Gastrocnemius medialis (tissue), 4 donors: ENCODE measurements at regions not wholly inside any gene's neighbourhood (a gene's known extent, or its start where the extent isn't known, plus 50 kb on each side); places are given as distances from the start of the nearest gene placed in this dataset.

Source experiments
- POLR2A ChIP-seq, 2 donors: fragments of 450-650 bp; IDR thresholded peaks; one replicate each; pipeline ENCODE4 v1.6.1; 2017; ENCODE audit warnings: antibody characterized with exemption in 2 of 2, mild to moderate bottlenecking in 2 of 2, moderate library complexity in 2 of 2
- TF ChIP-seq, protein P1 (sequence below), 5 experiments: fragments of 450-650 bp in 3 of 5; fragments of 200-600 bp in 2 of 5; sonication (generic) in 2 of 5; IDR thresholded peaks in 4 of 5; conservative IDR thresholded peaks in 1 of 5; 1 replicate in 4 of 5; 2 replicates in 1 of 5; pipeline ENCODE4 v1.5.1; 2016 to 2019; ENCODE audit warnings: antibody characterized with exemption in 5 of 5, mild to moderate bottlenecking in 3 of 5, moderate library complexity in 3 of 5

DNA sequence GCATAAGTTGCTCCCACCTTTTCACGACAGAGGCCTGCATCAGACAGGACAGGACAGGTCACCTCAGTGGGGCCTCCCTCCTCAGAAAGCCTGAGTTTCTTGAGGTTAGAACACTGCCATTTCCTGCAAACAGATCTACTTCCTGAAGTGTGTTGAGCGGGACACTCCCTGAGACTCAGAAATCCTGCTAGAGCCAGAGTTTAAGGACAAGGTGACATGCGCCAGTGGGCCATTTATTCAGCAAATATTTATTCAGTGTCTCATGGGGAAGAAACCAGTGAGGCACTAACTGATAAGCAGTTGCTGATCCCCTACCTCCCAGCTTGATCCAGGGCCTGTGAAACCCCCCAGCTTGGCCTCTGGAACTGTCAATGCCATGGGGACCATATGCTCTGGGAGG, 454.6 kb downstream of the SOX6 start:
- TF ChIP-seq, protein P1, sequence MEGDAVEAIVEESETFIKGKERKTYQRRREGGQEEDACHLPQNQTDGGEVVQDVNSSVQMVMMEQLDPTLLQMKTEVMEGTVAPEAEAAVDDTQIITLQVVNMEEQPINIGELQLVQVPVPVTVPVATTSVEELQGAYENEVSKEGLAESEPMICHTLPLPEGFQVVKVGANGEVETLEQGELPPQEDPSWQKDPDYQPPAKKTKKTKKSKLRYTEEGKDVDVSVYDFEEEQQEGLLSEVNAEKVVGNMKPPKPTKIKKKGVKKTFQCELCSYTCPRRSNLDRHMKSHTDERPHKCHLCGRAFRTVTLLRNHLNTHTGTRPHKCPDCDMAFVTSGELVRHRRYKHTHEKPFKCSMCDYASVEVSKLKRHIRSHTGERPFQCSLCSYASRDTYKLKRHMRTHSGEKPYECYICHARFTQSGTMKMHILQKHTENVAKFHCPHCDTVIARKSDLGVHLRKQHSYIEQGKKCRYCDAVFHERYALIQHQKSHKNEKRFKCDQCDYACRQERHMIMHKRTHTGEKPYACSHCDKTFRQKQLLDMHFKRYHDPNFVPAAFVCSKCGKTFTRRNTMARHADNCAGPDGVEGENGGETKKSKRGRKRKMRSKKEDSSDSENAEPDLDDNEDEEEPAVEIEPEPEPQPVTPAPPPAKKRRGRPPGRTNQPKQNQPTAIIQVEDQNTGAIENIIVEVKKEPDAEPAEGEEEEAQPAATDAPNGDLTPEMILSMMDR (IDR thresholded peaks at IDR 0.05 in 4 of 5, conservative IDR thresholded peaks at IDR 0.05 in 1 of 5), result no peak
- TF ChIP-seq POLR2A (IDR thresholded peaks at IDR 0.05), result no peak
